NT2/D1 (cell line): ENCODE measurements at regions not wholly inside any gene's neighbourhood (a gene's known extent, or its start where the extent isn't known, plus 50 kb on each side); places are given as distances from the start of the nearest gene placed in this dataset.
"Not testable (repeated sequence)": the region's sequence is repeated elsewhere in the genome, so short reads cannot be mapped to it uniquely, and the experiment has no call there.

Experiments
- SUZ12 ChIP-seq: IDR thresholded peaks from 2 replicates; pipeline ENCODE4 v1.6.1; 2011; ENCODE audit not compliant: insufficient read length, insufficient read depth; ENCODE audit errors: extremely low read depth
- YY1 ChIP-seq: IDR thresholded peaks from 2 replicates; pipeline ENCODE4 v1.6.1; 2011; ENCODE audit not compliant: insufficient read length, insufficient read depth

- TF ChIP-seq YY1, SUZ12: not testable (repeated sequence)
Measured at GRCh38 chr2:132315546-132315945, 101.1 kb upstream of the GPR39 start.
